HepG2 (cell line): ENCODE measurements at regions not wholly inside any gene's neighbourhood (a gene's known extent, or its start where the extent isn't known, plus 50 kb on each side); places are given as distances from the start of the nearest gene placed in this dataset.

ENCODE experiments used
- ATAC-seq: fragments of 200-7000 bp; cut with Tn5 transposase; 3 replicates; pipeline ENCODE4 v1.9.1; 2020; ENCODE audit warnings: mild to moderate bottlenecking, moderate library complexity
- BruUV-seq: library from RNA; stranded (reverse); fragments of 400-500 nt; replicated peaks from 2 replicates; lab custom pipeline; 2021; lab: Mats Ljungman, UMichigan
- CTCF ChIA-PET: fragments of 300-600 bp; formaldehyde crosslinking; extraction: SDS; loops from one replicate; lab custom pipeline; 2021; ENCODE audit warnings: low total read pairs, inconsistent platforms, low intra/inter-chr PET ratio; lab: Yijun Ruan, JAX
- POLR2A ChIA-PET: fragments of 350-600 bp; sonication (Branson Sonifier 250); formaldehyde crosslinking; loops from one replicate; lab custom pipeline; 2020; ENCODE audit warnings: antibody characterized with exemption, inconsistent platforms; lab: Yijun Ruan, JAX
- DNase-seq: peaks from one replicate; pipeline ENCODE4 v3.0.0-alpha.2; 2015; ENCODE audit warnings: low spot score
- FAIRE-seq: peaks from 3 replicates; lab custom pipeline; 2011; peaks lifted over from hg19 to GRCh38; lab: Jason Lieb, UNC
- H2AFZ ChIP-seq: one replicate; pipeline ENCODE4 v1.6.1; 2011; ENCODE audit warnings: low read length, inconsistent platforms
- H3K27ac ChIP-seq: fragments of 300-600 bp; 3 replicates; pipeline ENCODE4 v1.8.0; 2011; ENCODE audit warnings: mixed run types, mild to moderate bottlenecking, mixed read lengths, low read length, inconsistent platforms; ENCODE audit not compliant: insufficient read depth; ENCODE audit errors: extremely low read length
- H3K27me3 ChIP-seq, 2 experiments: fragments of 200-600 bp in 1 of 2; 2 replicates in 1 of 2; 3 replicates in 1 of 2; pipeline versions ENCODE4 v1.6.0 to v1.8.0; 2011; ENCODE audit warnings: low read length in 2 of 2, mild to moderate bottlenecking in 2 of 2, moderate library complexity in 2 of 2, inconsistent platforms in 1 of 2; ENCODE audit not compliant: insufficient read depth in 2 of 2, control insufficient read depth in 1 of 2
- H3K36me3 ChIP-seq, 2 experiments: fragments of 200-600 bp in 1 of 2; replicated peaks in 1 of 2; 2 replicates in 1 of 2; 3 replicates in 1 of 2; pipeline versions ENCODE4 v1.5.1 to v1.8.0; 2011; ENCODE audit warnings: low read length in 2 of 2, inconsistent platforms in 1 of 2; ENCODE audit not compliant: insufficient read depth in 2 of 2, control insufficient read depth in 1 of 2
- H3K4me1 ChIP-seq: 2 replicates; pipeline ENCODE4 v1.5.1; 2012; ENCODE audit warnings: low read length, inconsistent platforms; ENCODE audit not compliant: insufficient read depth
- H3K4me2 ChIP-seq: 2 replicates; pipeline ENCODE4 v1.6.0; 2011; ENCODE audit warnings: low read depth, low read length, inconsistent platforms
- H3K4me3 ChIP-seq, 3 experiments: fragments of 200-600 bp in 1 of 3; sonication (generic), shearing (Covaris generic) in 1 of 3; replicated peaks in 1 of 3; 2 replicates each; pipeline ENCODE4 v1.5.1; 2011 to 2016; ENCODE audit warnings: low read length in 3 of 3, inconsistent platforms in 2 of 3, low read depth in 2 of 3, mild to moderate bottlenecking in 2 of 3, control low read depth in 1 of 3, mixed read lengths in 1 of 3; ENCODE audit not compliant: insufficient read depth in 1 of 3
- H3K79me2 ChIP-seq: one replicate; pipeline ENCODE4 v1.6.1; 2011; ENCODE audit warnings: low read length, inconsistent platforms; ENCODE audit not compliant: insufficient read depth
- H3K9ac ChIP-seq: 2 replicates; pipeline ENCODE4 v1.6.0; 2011; ENCODE audit warnings: mild to moderate bottlenecking, low read depth, low read length, inconsistent platforms; ENCODE audit not compliant: insufficient read depth
- H3K9me3 ChIP-seq: 2 replicates; pipeline ENCODE4 v1.5.1; 2012; ENCODE audit warnings: mild to moderate bottlenecking, low read length
- H4K20me1 ChIP-seq: 2 replicates; pipeline ENCODE4 v1.6.0; 2011; ENCODE audit warnings: inconsistent platforms, mild to moderate bottlenecking, low read length, moderate library complexity; ENCODE audit not compliant: insufficient read depth
- CENPBD1 ChIP-seq: sonication (generic); formaldehyde crosslinking; IDR thresholded peaks from 2 replicates; pipeline ENCODE4 v1.8.0; 2022; ENCODE audit warnings: missing genetic modification reagents, low read depth, mild to moderate bottlenecking, borderline replicate concordance
- ETV6 ChIP-seq: sonication (generic); formaldehyde crosslinking; conservative IDR thresholded peaks from 2 replicates; pipeline ENCODE4 v1.4.0; 2020; ENCODE audit warnings: missing genetic modification reagents
- KDM2A ChIP-seq: sonication (generic); formaldehyde crosslinking; IDR thresholded peaks from 2 replicates; pipeline ENCODE4 v1.4.0; 2020; ENCODE audit warnings: low read depth, missing genetic modification reagents, borderline replicate concordance
- PRMT3 ChIP-seq: sonication (generic); formaldehyde crosslinking; IDR thresholded peaks from 2 replicates; pipeline ENCODE4 v1.8.1; 2022; ENCODE audit warnings: low read depth, mild to moderate bottlenecking, moderate library complexity, missing genetic modification reagents, borderline replicate concordance
- UBTF ChIP-seq: sonication (generic); formaldehyde crosslinking; IDR thresholded peaks from 2 replicates; pipeline ENCODE4 v1.4.0; 2020; ENCODE audit warnings: mild to moderate bottlenecking, missing genetic modification reagents
- XRCC5 ChIP-seq: fragments of 200-400 bp; formaldehyde crosslinking; optimal IDR thresholded peaks from 2 replicates; pipeline ENCODE3; 2017; ENCODE audit warnings: mild to moderate bottlenecking, low read length
- ZNF343 ChIP-seq: sonication (generic); formaldehyde crosslinking; IDR thresholded peaks from 2 replicates; pipeline ENCODE4 v1.4.0; 2020; ENCODE audit warnings: mild to moderate bottlenecking, missing genetic modification reagents
- ZNF354B ChIP-seq: sonication (generic); formaldehyde crosslinking; IDR thresholded peaks from 2 replicates; pipeline ENCODE4 v1.8.0; 2022; ENCODE audit warnings: mild to moderate bottlenecking, missing genetic modification reagents
- ZNF441 ChIP-seq: sonication (generic); formaldehyde crosslinking; IDR thresholded peaks from 2 replicates; pipeline ENCODE4 v1.7.0; 2021; ENCODE audit warnings: missing genetic modification reagents, borderline replicate concordance
- ZNF550 ChIP-seq: sonication (generic); formaldehyde crosslinking; IDR thresholded peaks from 2 replicates; pipeline ENCODE4 v1.4.0; 2020; ENCODE audit warnings: mild to moderate bottlenecking, missing genetic modification reagents, borderline replicate concordance
- ZNF749 ChIP-seq: sonication (generic); formaldehyde crosslinking; IDR thresholded peaks from 2 replicates; pipeline ENCODE4 v1.8.0; 2022; ENCODE audit warnings: mild to moderate bottlenecking, missing genetic modification reagents, moderate library complexity, borderline replicate concordance
- WGBS: methylation state at CpG from one replicate; pipeline ENCODE4 v1.1.6; 2017; ENCODE audit warnings: low lambda C conversion rate; 5-methylcytosine and 5-hydroxymethylcytosine counted together
- in situ Hi-C: cut with HindIII; loops from 2 replicates; pipeline ENCODE4 v1.10.0; 2017; ENCODE audit warnings: low pct_unique_long_range_greater_than_20kb; ENCODE audit not compliant: extremely low pct_ligation_motif_present
- intact Hi-C: fragments of 100-400 bp; cut with micrococcal nuclease; formaldehyde crosslinking; loops from one replicate; pipeline ENCODE4 v1.10.0; 2022; ENCODE audit not compliant: unreplicated experiment
- TF ChIP-seq, protein P1 (sequence below): IDR thresholded peaks from 2 replicates; pipeline ENCODE4 v1.6.1; 2016; ENCODE audit warnings: control low read depth

GRCh38 chr5:58312299-58312698 is 147.6 kb downstream of the PLK2 start:
- no peaks in the 10 kb centered on the region for H4K20me1 ChIP-seq
- BruUV-seq = no TSS peak
- no peak for FAIRE-seq
- H3K9me3 ChIP-seq = no peaks in the 10 kb centered on the region
- H3K4me2 ChIP-seq = no peak overlapping the region
- no peaks in the 10 kb centered on the region for H3K4me1 ChIP-seq
- WGBS = 59% methylated on average over 5 of the region's 5 CpGs
- H2AFZ ChIP-seq = no peak overlapping the region
- no peaks in the 10 kb centered on the region for H3K27me3 ChIP-seq
- no peak overlapping the region for H3K27ac ChIP-seq
- H3K9ac ChIP-seq = no peak overlapping the region
- ChIA-PET POLR2A (no interaction called here), CTCF (no interaction called here)
- in situ Hi-C loops (no loop called here), intact Hi-C loops (no loop called here)
- no peak overlapping the region for H3K4me3 ChIP-seq
- ATAC-seq = no peak
- no peak for DNase-seq
- H3K36me3 ChIP-seq = no peaks in the 10 kb centered on the region
- TF ChIP-seq CENPBD1 (CRISPR knock-in tag) (no peak), UBTF (CRISPR knock-in tag) (no peak)
- no peaks in the 10 kb centered on the region for H3K79me2 ChIP-seq

GRCh38 chr5:58311526-58311925 is 148.4 kb downstream of the PLK2 start:
- POLR2A ChIA-PET = no interaction called here
- no peak for TF ChIP-seq ZNF354B
- TF ChIP-seq KDM2A = no peak
- no peak for TF ChIP-seq ZNF343 (CRISPR knock-in tag)
- no peak for TF ChIP-seq ZNF749 (CRISPR knock-in tag)
- TF ChIP-seq ETV6 (CRISPR knock-in tag) = no peak
- no peak for TF ChIP-seq XRCC5
- TF ChIP-seq PRMT3 (CRISPR knock-in tag) = no peak
- TF ChIP-seq ZNF441 (CRISPR knock-in tag) = no peak
- TF ChIP-seq, protein P1, sequence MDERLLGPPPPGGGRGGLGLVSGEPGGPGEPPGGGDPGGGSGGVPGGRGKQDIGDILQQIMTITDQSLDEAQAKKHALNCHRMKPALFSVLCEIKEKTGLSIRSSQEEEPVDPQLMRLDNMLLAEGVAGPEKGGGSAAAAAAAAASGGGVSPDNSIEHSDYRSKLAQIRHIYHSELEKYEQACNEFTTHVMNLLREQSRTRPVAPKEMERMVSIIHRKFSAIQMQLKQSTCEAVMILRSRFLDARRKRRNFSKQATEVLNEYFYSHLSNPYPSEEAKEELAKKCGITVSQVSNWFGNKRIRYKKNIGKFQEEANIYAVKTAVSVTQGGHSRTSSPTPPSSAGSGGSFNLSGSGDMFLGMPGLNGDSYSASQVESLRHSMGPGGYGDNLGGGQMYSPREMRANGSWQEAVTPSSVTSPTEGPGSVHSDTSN = no peak
- TF ChIP-seq ZNF550 = no peak

More at GRCh38 chr5:58311526-58311925, 148.4 kb downstream of the PLK2 start:
- intact Hi-C loops = no loop called here
- Histone ChIP-seq H3K27ac (no peak overlapping the region), H3K4me2 (no peak overlapping the region), H3K79me2 (no peaks in the 10 kb centered on the region), H3K36me3 (no peaks in the 10 kb centered on the region), H3K4me1 (no peaks in the 10 kb centered on the region), H4K20me1 (no peaks in the 10 kb centered on the region), H3K9me3 (no peaks in the 10 kb centered on the region), H3K4me3 (no peak overlapping the region), H2AFZ (no peak overlapping the region), H3K27me3 (no peaks in the 10 kb centered on the region), H3K9ac (no peak overlapping the region)
- BruUV-seq = no TSS peak
- CTCF ChIA-PET = no interaction called here
- no peak for FAIRE-seq
- no peak for ATAC-seq
- in situ Hi-C loops = no loop called here
- DNase-seq = no peak
- WGBS = 16% methylated on average over 3 of the region's 3 CpGs
